H1 (cell line): ENCODE measurements at regions not wholly inside any gene's neighbourhood (a gene's known extent, or its start where the extent isn't known, plus 50 kb on each side); places are given as distances from the start of the nearest gene placed in this dataset.

Experiments used
- CBX5 ChIP-seq: fragments of 300-800, 300-1000 bp; sonication (generic); IDR thresholded peaks from 2 replicates; pipeline ENCODE4 v1.7.1; 2016; ENCODE audit warnings: antibody characterized with exemption, low read length, low read depth
- CHD7 ChIP-seq: fragments of 300-600 bp; sonication (generic); IDR thresholded peaks from 2 replicates; pipeline ENCODE4 v1.7.1; 2012; ENCODE audit warnings: low read length, moderate library complexity, mild to moderate bottlenecking, inconsistent platforms; ENCODE audit not compliant: insufficient replicate concordance
- EP300 ChIP-seq, 2 experiments: IDR thresholded peaks; 1 replicate in 1 of 2; 2 replicates in 1 of 2; pipeline ENCODE4 v1.6.1; 2011 to 2012; ENCODE audit warnings: low read depth in 2 of 2, low read length in 2 of 2, mild to moderate bottlenecking in 2 of 2, borderline replicate concordance in 1 of 2, inconsistent platforms in 1 of 2, moderate library complexity in 1 of 2
- HDAC2 ChIP-seq, 2 experiments: fragments of 300-600 bp in 1 of 2; sonication (generic) in 1 of 2; IDR thresholded peaks; 2 replicates each; pipeline ENCODE4 v1.6.1; 2011 to 2012; ENCODE audit warnings: low read depth in 2 of 2, low read length in 2 of 2, mild to moderate bottlenecking in 2 of 2, moderate library complexity in 2 of 2, borderline replicate concordance in 1 of 2, inconsistent platforms in 1 of 2
- TEAD4 ChIP-seq: IDR thresholded peaks from 2 replicates; pipeline ENCODE4 v1.6.1; 2012; ENCODE audit warnings: low read depth, low read length, inconsistent platforms, mixed read lengths

GRCh38 chr13:90999401-90999800 is 348.1 kb upstream of the MIR17HG start (continued):
- no peak for TF ChIP-seq CHD7
- no peak for TF ChIP-seq TEAD4
- no peak for TF ChIP-seq HDAC2 (IDR thresholded peaks at IDR 0.05; ENCODE audit: borderline replicate concordance in 1 of 2, low read depth in 2 of 2, low read length in 2 of 2)
- no peak for TF ChIP-seq CBX5
- no peak for TF ChIP-seq EP300 (IDR thresholded peaks at IDR 0.05; ENCODE audit: borderline replicate concordance in 1 of 2, low read depth in 2 of 2, low read length in 2 of 2)
